GM19452 (cell line): ENCODE measurements at regions not wholly inside any gene's neighbourhood (a gene's known extent, or its start where the extent isn't known, plus 50 kb on each side); places are given as distances from the start of the nearest gene placed in this dataset.

Source experiments
- ATAC-seq: cut with Tn5 transposase; IDR thresholded peaks from one replicate; pipeline ENCODE4 v1.9.1; 2021; ENCODE audit not compliant: unreplicated experiment

GRCh38 chr11:15859411-15859810 is 496.9 kb downstream of the SOX6 start:
- ATAC-seq = no peak

GRCh38 chr11:15861256-15861655 is 495.1 kb downstream of the SOX6 start:
- no peak for ATAC-seq

- ATAC-seq = no peak
Measured at GRCh38 chr11:15863411-15863810, 492.9 kb downstream of the SOX6 start.

GRCh38 chr11:15864026-15864805 is 492.1 kb downstream of the SOX6 start:
- no peak for ATAC-seq

- ATAC-seq = no peak
Measured at GRCh38 chr11:15865212-15865987, 490.9 kb downstream of the SOX6 start.

- no peak for ATAC-seq
Measured at GRCh38 chr11:15867871-15868270, 488.5 kb downstream of the SOX6 start.

GRCh38 chr11:15870911-15871310 is 485.4 kb downstream of the SOX6 start:
- no peak for ATAC-seq

- no peak for ATAC-seq
Measured at GRCh38 chr11:15871904-15872626, 484.3 kb downstream of the SOX6 start.

- ATAC-seq = no peak
Measured at GRCh38 chr11:15873501-15873900, 482.8 kb downstream of the SOX6 start.

GRCh38 chr11:15874704-15875103 is 481.6 kb downstream of the SOX6 start:
- no peak for ATAC-seq

GRCh38 chr11:15875393-15875792 is 481.0 kb downstream of the SOX6 start:
- no peak for ATAC-seq

- ATAC-seq = no peak
Measured at GRCh38 chr11:15875943-15876342, 480.4 kb downstream of the SOX6 start.

- ATAC-seq = no peak
Measured at GRCh38 chr11:15878756-15879155, 477.6 kb downstream of the SOX6 start.

- no peak for ATAC-seq
Measured at GRCh38 chr11:15880291-15880690, 476.1 kb downstream of the SOX6 start.

GRCh38 chr11:15882876-15883454 is 473.4 kb downstream of the SOX6 start:
- ATAC-seq = no peak

GRCh38 chr11:15883455-15883920 is 472.9 kb downstream of the SOX6 start:
- no peak for ATAC-seq

- no peak for ATAC-seq
Measured at GRCh38 chr11:15884141-15884540, 472.2 kb downstream of the SOX6 start.

GRCh38 chr11:15884777-15885540 is 471.4 kb downstream of the SOX6 start:
- no peak for ATAC-seq

- no peak for ATAC-seq
Measured at GRCh38 chr11:15885854-15886253, 470.5 kb downstream of the SOX6 start.

- no peak for ATAC-seq
Measured at GRCh38 chr11:15886299-15886698, 470.0 kb downstream of the SOX6 start.
